ENCODE measurements at regions not wholly inside any gene's neighbourhood (a gene's known extent, or its start where the extent isn't known, plus 50 kb on each side); places are given as distances from the start of the nearest gene placed in this dataset.

GRCh38 chr5:96226941-96227552, 206.0 kb downstream of the PCSK1 start:
- TF ChIP-seq CTCF (IDR thresholded peaks at IDR 0.05) (no peak), POLR2A (IDR thresholded peaks at IDR 0.05) (no peak)

All from sigmoid colon (tissue), 3 donors.